SK-N-SH treated with all-trans-retinoic acid at 6 μM for 48 hours (cell line): ENCODE measurements at regions not wholly inside any gene's neighbourhood (a gene's known extent, or its start where the extent isn't known, plus 50 kb on each side); places are given as distances from the start of the nearest gene placed in this dataset.

Source experiments
- ATAC-seq: fragments of 200-7000 bp; cut with Tn5 transposase; 3 replicates; pipeline ENCODE4 v1.9.1; 2020; ENCODE audit warnings: mild to moderate bottlenecking, moderate library complexity
- ARNTL ChIP-seq: fragments of 450-650 bp; formaldehyde crosslinking; IDR thresholded peaks from 2 replicates; pipeline ENCODE4 v1.5.0; 2020; ENCODE audit warnings: low read depth, mild to moderate bottlenecking, moderate library complexity, borderline replicate concordance
- CREB5 ChIP-seq: fragments of 250-450 bp; sonication (Bioruptor Pico); IDR thresholded peaks from 2 replicates; pipeline ENCODE4 v1.5.1; 2020; ENCODE audit warnings: low read depth, mild to moderate bottlenecking, moderate library complexity
- CSDC2 ChIP-seq: fragments of 250-450 bp; sonication (Bioruptor Pico); IDR thresholded peaks from 2 replicates; pipeline ENCODE4 v1.5.0; 2020; ENCODE audit warnings: mild to moderate bottlenecking, moderate library complexity
- ESRRG ChIP-seq: fragments of 250-450 bp; sonication (Bioruptor Pico); IDR thresholded peaks from 2 replicates; pipeline ENCODE4 v1.6.1; 2021; ENCODE audit warnings: mild to moderate bottlenecking
- GLIS3 ChIP-seq: fragments of 250-450 bp; sonication (Bioruptor Pico); IDR thresholded peaks from 2 replicates; pipeline ENCODE4 v1.5.0; 2020; ENCODE audit warnings: mild to moderate bottlenecking, moderate library complexity
- ISL1 ChIP-seq: fragments of 250-450 bp; sonication (Bioruptor Pico); IDR thresholded peaks from 2 replicates; pipeline ENCODE4 v2.1.2; 2022; ENCODE audit warnings: mild to moderate bottlenecking, moderate library complexity
- OSR1 ChIP-seq: fragments of 250-450 bp; sonication (Bioruptor Pico); IDR thresholded peaks from 2 replicates; pipeline ENCODE4 v1.8.0; 2022; ENCODE audit warnings: moderate library complexity, mild to moderate bottlenecking, inconsistent platforms
- PPARA ChIP-seq: fragments of 250-450 bp; sonication (Bioruptor Pico); IDR thresholded peaks from 2 replicates; pipeline ENCODE4 v1.5.0; 2020; ENCODE audit warnings: mild to moderate bottlenecking, borderline replicate concordance
- RARB ChIP-seq: fragments of 250-450 bp; sonication (Bioruptor Pico); IDR thresholded peaks from 2 replicates; pipeline ENCODE4 v1.8.0; 2021; ENCODE audit warnings: mild to moderate bottlenecking, moderate library complexity
- SNAI2 ChIP-seq: fragments of 250-450 bp; sonication (Bioruptor Pico); IDR thresholded peaks from 2 replicates; pipeline ENCODE4 v1.5.0; 2020; ENCODE audit warnings: mild to moderate bottlenecking, moderate library complexity
- TCF4 ChIP-seq: fragments of 250-450 bp; sonication (Bioruptor Pico); IDR thresholded peaks from 2 replicates; pipeline ENCODE4 v1.8.0; 2021; ENCODE audit warnings: mild to moderate bottlenecking, moderate library complexity, borderline replicate concordance
- TOX ChIP-seq: fragments of 250-450 bp; sonication (Bioruptor Pico); IDR thresholded peaks from 2 replicates; pipeline ENCODE4 v1.8.0; 2021; ENCODE audit warnings: mild to moderate bottlenecking, moderate library complexity, borderline replicate concordance
- ZC3H10 ChIP-seq: fragments of 250-450 bp; sonication (Bioruptor Pico); IDR thresholded peaks from 2 replicates; pipeline ENCODE4 v1.5.1; 2021; ENCODE audit warnings: mild to moderate bottlenecking, moderate library complexity
- ZFP3 ChIP-seq: fragments of 250-450 bp; sonication (Bioruptor Pico); IDR thresholded peaks from 2 replicates; pipeline ENCODE4 v1.5.0; 2020; ENCODE audit warnings: mild to moderate bottlenecking, moderate library complexity
- ZFP30 ChIP-seq: fragments of 450-650 bp; formaldehyde crosslinking; IDR thresholded peaks from 2 replicates; pipeline ENCODE4 v1.5.0; 2022; ENCODE audit warnings: mild to moderate bottlenecking, moderate library complexity
- ZNF565 ChIP-seq: fragments of 450-650 bp; formaldehyde crosslinking; conservative IDR thresholded peaks from 2 replicates; pipeline ENCODE4 v1.5.0; 2020; ENCODE audit warnings: low read depth, mild to moderate bottlenecking, moderate library complexity
- ZNF70 ChIP-seq: fragments of 450-650 bp; formaldehyde crosslinking; IDR thresholded peaks from 2 replicates; pipeline ENCODE4 v1.5.0; 2020; ENCODE audit warnings: mild to moderate bottlenecking, moderate library complexity
- ZNF8 ChIP-seq: fragments of 450-650 bp; formaldehyde crosslinking; IDR thresholded peaks from 2 replicates; pipeline ENCODE4 v1.5.0; 2020; ENCODE audit warnings: mild to moderate bottlenecking, moderate library complexity
- TF ChIP-seq, protein P1 (sequence below): fragments of 250-450 bp; sonication (Bioruptor Pico); IDR thresholded peaks from 2 replicates; pipeline ENCODE4 v1.5.1; 2021; ENCODE audit warnings: mild to moderate bottlenecking, moderate library complexity
- TF ChIP-seq, protein P2 (sequence below): fragments of 250-450 bp; sonication (Bioruptor Pico); IDR thresholded peaks from 2 replicates; pipeline ENCODE4 v1.8.0; 2021; ENCODE audit warnings: low read depth, mild to moderate bottlenecking, moderate library complexity, borderline replicate concordance
- TF ChIP-seq, protein P3 (sequence below): fragments of 250-450 bp; sonication (Bioruptor Pico); IDR thresholded peaks from 2 replicates; pipeline ENCODE4 v1.8.0; 2020; ENCODE audit warnings: mild to moderate bottlenecking, moderate library complexity, borderline replicate concordance

DNA sequence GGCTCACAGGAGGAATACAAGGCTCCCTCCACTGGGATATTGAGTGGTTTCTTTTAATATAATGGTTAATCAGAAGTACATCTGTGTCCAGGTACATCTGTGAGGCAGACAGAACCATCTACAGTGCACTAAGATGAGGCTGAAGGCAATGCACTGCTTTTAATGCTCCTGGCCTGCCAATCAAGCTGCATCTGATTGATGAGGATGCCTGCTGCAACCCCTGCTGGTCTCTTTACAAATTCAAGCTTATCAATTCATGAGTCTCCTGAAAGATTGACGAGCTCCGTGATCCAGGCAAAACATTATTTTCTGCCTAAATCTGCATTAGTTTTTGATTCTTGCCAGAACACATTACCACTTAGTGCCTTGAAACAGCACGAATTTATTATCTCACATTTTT is 1139.1 kb downstream of the AACS start:
- TF ChIP-seq ZC3H10: no peak
- no peak for TF ChIP-seq ZFP30 (CRISPR knock-in tag)
- TF ChIP-seq, protein P1, sequence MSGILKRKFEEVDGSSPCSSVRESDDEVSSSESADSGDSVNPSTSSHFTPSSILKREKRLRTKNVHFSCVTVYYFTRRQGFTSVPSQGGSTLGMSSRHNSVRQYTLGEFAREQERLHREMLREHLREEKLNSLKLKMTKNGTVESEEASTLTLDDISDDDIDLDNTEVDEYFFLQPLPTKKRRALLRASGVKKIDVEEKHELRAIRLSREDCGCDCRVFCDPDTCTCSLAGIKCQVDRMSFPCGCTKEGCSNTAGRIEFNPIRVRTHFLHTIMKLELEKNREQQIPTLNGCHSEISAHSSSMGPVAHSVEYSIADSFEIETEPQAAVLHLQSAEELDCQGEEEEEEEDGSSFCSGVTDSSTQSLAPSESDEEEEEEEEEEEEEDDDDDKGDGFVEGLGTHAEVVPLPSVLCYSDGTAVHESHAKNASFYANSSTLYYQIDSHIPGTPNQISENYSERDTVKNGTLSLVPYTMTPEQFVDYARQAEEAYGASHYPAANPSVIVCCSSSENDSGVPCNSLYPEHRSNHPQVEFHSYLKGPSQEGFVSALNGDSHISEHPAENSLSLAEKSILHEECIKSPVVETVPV (CRISPR knock-in tag): no peak
- TF ChIP-seq, protein P2, sequence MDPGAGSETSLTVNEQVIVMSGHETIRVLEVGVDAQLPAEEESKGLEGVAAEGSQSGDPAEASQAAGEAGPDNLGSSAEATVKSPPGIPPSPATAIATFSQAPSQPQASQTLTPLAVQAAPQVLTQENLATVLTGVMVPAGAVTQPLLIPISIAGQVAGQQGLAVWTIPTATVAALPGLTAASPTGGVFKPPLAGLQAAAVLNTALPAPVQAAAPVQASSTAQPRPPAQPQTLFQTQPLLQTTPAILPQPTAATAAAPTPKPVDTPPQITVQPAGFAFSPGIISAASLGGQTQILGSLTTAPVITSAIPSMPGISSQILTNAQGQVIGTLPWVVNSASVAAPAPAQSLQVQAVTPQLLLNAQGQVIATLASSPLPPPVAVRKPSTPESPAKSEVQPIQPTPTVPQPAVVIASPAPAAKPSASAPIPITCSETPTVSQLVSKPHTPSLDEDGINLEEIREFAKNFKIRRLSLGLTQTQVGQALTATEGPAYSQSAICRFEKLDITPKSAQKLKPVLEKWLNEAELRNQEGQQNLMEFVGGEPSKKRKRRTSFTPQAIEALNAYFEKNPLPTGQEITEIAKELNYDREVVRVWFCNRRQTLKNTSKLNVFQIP (CRISPR knock-in tag): no peak
- no peak for TF ChIP-seq ESRRG (CRISPR knock-in tag)
- no peak for TF ChIP-seq SNAI2 (CRISPR knock-in tag)
- no peak for TF ChIP-seq PPARA
- TF ChIP-seq ARNTL (CRISPR knock-in tag): no peak
- TF ChIP-seq ISL1: no peak
- TF ChIP-seq ZFP3 (CRISPR knock-in tag): no peak
- TF ChIP-seq ZNF565 (CRISPR knock-in tag): no peak
- no peak for TF ChIP-seq CREB5
- TF ChIP-seq OSR1 (CRISPR knock-in tag): no peak
- no peak for TF ChIP-seq RARB
- TF ChIP-seq TCF4 (CRISPR knock-in tag): no peak
- no peak for TF ChIP-seq CSDC2
- TF ChIP-seq, all 23 proteins: peak for 0
- ATAC-seq: no peak

- ATAC-seq: no peak
- no peak for TF ChIP-seq ZFP30 (CRISPR knock-in tag)
- TF ChIP-seq ZC3H10: no peak
- no peak for TF ChIP-seq PPARA
- TF ChIP-seq, protein P3, sequence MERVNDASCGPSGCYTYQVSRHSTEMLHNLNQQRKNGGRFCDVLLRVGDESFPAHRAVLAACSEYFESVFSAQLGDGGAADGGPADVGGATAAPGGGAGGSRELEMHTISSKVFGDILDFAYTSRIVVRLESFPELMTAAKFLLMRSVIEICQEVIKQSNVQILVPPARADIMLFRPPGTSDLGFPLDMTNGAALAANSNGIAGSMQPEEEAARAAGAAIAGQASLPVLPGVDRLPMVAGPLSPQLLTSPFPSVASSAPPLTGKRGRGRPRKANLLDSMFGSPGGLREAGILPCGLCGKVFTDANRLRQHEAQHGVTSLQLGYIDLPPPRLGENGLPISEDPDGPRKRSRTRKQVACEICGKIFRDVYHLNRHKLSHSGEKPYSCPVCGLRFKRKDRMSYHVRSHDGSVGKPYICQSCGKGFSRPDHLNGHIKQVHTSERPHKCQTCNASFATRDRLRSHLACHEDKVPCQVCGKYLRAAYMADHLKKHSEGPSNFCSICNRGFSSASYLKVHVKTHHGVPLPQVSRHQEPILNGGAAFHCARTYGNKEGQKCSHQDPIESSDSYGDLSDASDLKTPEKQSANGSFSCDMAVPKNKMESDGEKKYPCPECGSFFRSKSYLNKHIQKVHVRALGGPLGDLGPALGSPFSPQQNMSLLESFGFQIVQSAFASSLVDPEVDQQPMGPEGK: no peak
- TF ChIP-seq TCF4 (CRISPR knock-in tag): no peak
- TF ChIP-seq OSR1 (CRISPR knock-in tag): no peak
- TF ChIP-seq ESRRG (CRISPR knock-in tag): no peak
- no peak for TF ChIP-seq ZNF8 (CRISPR knock-in tag)
These were observed 1144.8 kb downstream of the AACS start for GRCh38 chr12:126210026-126210425.

DNA sequence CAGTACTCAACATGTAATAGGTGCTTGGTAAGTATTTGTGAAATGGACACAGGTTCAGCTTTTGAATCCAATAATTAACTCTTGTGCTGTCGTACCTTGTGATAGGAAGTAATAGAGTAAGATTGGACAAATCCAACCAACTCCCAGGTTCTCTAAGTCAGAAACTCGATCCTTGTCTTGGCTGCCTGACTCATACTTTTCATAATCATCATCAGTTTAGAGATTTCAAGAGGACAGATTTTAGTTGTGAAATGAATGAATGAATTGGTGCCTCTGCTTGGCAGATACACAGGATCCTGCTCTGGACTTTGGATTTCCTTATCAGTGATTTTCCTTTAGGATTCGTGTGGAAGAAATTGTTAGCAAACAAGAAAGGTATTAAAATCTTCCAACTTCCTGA is 1145.2 kb downstream of the AACS start:
- TF ChIP-seq GLIS3 (CRISPR knock-in tag): no peak
- TF ChIP-seq, protein P2 (CRISPR knock-in tag): no peak
- TF ChIP-seq ZNF565 (CRISPR knock-in tag): no peak
- no peak for TF ChIP-seq ZFP30 (CRISPR knock-in tag)
- TF ChIP-seq TOX: no peak
- TF ChIP-seq ZNF8 (CRISPR knock-in tag): no peak
- TF ChIP-seq ESRRG (CRISPR knock-in tag): no peak
- TF ChIP-seq RARB: no peak
- no peak for TF ChIP-seq CSDC2
- TF ChIP-seq OSR1 (CRISPR knock-in tag): no peak
- no peak for TF ChIP-seq ZFP3 (CRISPR knock-in tag)
- TF ChIP-seq, protein P1 (CRISPR knock-in tag): no peak
- no peak for TF ChIP-seq CREB5
- no peak for TF ChIP-seq ISL1
- TF ChIP-seq ZNF70 (CRISPR knock-in tag): no peak
- ATAC-seq: peak; percentile 20; the same call in 1 of the 3 replicates
